ENCODE measurements at regions not wholly inside any gene's neighbourhood (a gene's known extent, or its start where the extent isn't known, plus 50 kb on each side); places are given as distances from the start of the nearest gene placed in this dataset.

GRCh38 chr6:4297348-4297747, 162.0 kb upstream of the ECI2 start:
- TF ChIP-seq, protein P1, sequence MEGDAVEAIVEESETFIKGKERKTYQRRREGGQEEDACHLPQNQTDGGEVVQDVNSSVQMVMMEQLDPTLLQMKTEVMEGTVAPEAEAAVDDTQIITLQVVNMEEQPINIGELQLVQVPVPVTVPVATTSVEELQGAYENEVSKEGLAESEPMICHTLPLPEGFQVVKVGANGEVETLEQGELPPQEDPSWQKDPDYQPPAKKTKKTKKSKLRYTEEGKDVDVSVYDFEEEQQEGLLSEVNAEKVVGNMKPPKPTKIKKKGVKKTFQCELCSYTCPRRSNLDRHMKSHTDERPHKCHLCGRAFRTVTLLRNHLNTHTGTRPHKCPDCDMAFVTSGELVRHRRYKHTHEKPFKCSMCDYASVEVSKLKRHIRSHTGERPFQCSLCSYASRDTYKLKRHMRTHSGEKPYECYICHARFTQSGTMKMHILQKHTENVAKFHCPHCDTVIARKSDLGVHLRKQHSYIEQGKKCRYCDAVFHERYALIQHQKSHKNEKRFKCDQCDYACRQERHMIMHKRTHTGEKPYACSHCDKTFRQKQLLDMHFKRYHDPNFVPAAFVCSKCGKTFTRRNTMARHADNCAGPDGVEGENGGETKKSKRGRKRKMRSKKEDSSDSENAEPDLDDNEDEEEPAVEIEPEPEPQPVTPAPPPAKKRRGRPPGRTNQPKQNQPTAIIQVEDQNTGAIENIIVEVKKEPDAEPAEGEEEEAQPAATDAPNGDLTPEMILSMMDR (IDR thresholded peaks at IDR 0.05) = no peak
- no peak for TF ChIP-seq POLR2A (IDR thresholded peaks at IDR 0.05)
- TF ChIP-seq EP300 (IDR thresholded peaks at IDR 0.05) = no peak
- no peak for TF ChIP-seq POLR2AphosphoS5 (IDR thresholded peaks at IDR 0.05)
